K562 (cell line): ENCODE measurements at regions not wholly inside any gene's neighbourhood (a gene's known extent, or its start where the extent isn't known, plus 50 kb on each side); places are given as distances from the start of the nearest gene placed in this dataset.

Experiments used
- ATAC-seq: fragments of 200-7000 bp; cut with Tn5 transposase; 3 replicates; pipeline ENCODE4 v1.9.1; 2020; ENCODE audit warnings: moderate library complexity
- BruUV-seq: library from RNA; stranded (reverse); fragments of 400-500 nt; replicated peaks from 2 replicates; lab custom pipeline; 2021; lab: Mats Ljungman, UMichigan
- CTCF ChIA-PET: fragments of 300-600 bp; formaldehyde crosslinking; extraction: SDS; loops from one replicate; lab custom pipeline; 2021; ENCODE audit warnings: low intra/inter-chr PET ratio; lab: Yijun Ruan, JAX
- POLR2A ChIA-PET: fragments of 300-600, 350-650 bp; sonication (Branson Sonifier 250); formaldehyde crosslinking; extraction: SDS; loops from one replicate; lab custom pipeline; 2021; ENCODE audit warnings: antibody characterized with exemption, inconsistent platforms; lab: Yijun Ruan, JAX
- DNase-seq, 4 experiments: peaks; one replicate each; pipeline versions ENCODE4 v3.0.0 to v3.0.0-alpha.2; 2011 to 2018; ENCODE audit warnings: low spot score in 3 of 4, mixed read lengths in 3 of 4; ENCODE audit errors: extremely low read depth in 1 of 4
- FAIRE-seq: peaks from 2 replicates; lab custom pipeline; 2011; peaks lifted over from hg19 to GRCh38; lab: Jason Lieb, UNC
- H2AFZ ChIP-seq: 2 replicates; pipeline ENCODE4 v1.6.0; 2011; ENCODE audit warnings: low read depth, low read length, control low read depth, inconsistent platforms
- H3K27ac ChIP-seq: fragments of 200-600 bp; 3 replicates; pipeline ENCODE4 v1.8.0; 2011; ENCODE audit warnings: low read depth, mild to moderate bottlenecking, control low read depth, inconsistent platforms, low read length, moderate library complexity, mixed read lengths; ENCODE audit errors: extremely low read depth
- H3K27me3 ChIP-seq, 2 experiments: fragments of 300-600 bp in 1 of 2; 2 replicates in 1 of 2; 3 replicates in 1 of 2; pipeline versions ENCODE4 v1.6.0 to v1.8.0; 2011; ENCODE audit warnings: inconsistent platforms in 2 of 2, low read length in 2 of 2, mild to moderate bottlenecking in 1 of 2, mixed read lengths in 1 of 2, moderate library complexity in 1 of 2; ENCODE audit not compliant: control insufficient read depth in 2 of 2, insufficient read depth in 2 of 2
- H3K36me3 ChIP-seq: fragments of 300-600 bp; 3 replicates; pipeline ENCODE4 v1.8.0; 2011; ENCODE audit warnings: mild to moderate bottlenecking, low read length, inconsistent platforms; ENCODE audit not compliant: control insufficient read depth, insufficient read depth
- H3K4me1 ChIP-seq, 2 experiments: fragments of 200-600 bp in 1 of 2; replicated peaks in 1 of 2; 2 replicates in 1 of 2; 3 replicates in 1 of 2; pipeline versions ENCODE4 v1.5.1 to v1.8.0; 2011; ENCODE audit warnings: inconsistent platforms in 2 of 2, low read length in 2 of 2, mild to moderate bottlenecking in 1 of 2, mixed read lengths in 1 of 2, moderate library complexity in 1 of 2; ENCODE audit not compliant: control insufficient read depth in 2 of 2, insufficient read depth in 2 of 2
- H3K4me2 ChIP-seq: 2 replicates; pipeline ENCODE4 v1.6.1; 2011; ENCODE audit warnings: low read length, control low read depth, inconsistent platforms, mixed read lengths; ENCODE audit not compliant: insufficient read depth
- H3K4me3 ChIP-seq: fragments of 200-600 bp; sonication (generic), shearing (Covaris generic); 2 replicates; pipeline ENCODE4 v1.5.1; 2016; ENCODE audit warnings: control low read depth, inconsistent platforms
- H3K79me2 ChIP-seq: fragments of 200-600 bp; 3 replicates; pipeline ENCODE4 v1.8.0; 2011; ENCODE audit warnings: low read length, inconsistent platforms; ENCODE audit not compliant: control insufficient read depth, insufficient read depth
- H3K9ac ChIP-seq, 2 experiments: 2 replicates each; pipeline versions ENCODE4 v1.6.0 to v1.6.1; 2011; ENCODE audit warnings: low read depth in 2 of 2, low read length in 2 of 2, control low read depth in 1 of 2, inconsistent platforms in 1 of 2, mild to moderate bottlenecking in 1 of 2, mixed read lengths in 1 of 2; ENCODE audit not compliant: insufficient read depth in 1 of 2
- H3K9me1 ChIP-seq: one replicate; pipeline ENCODE4 v1.6.0; 2011; ENCODE audit warnings: inconsistent platforms, mild to moderate bottlenecking, low read length, moderate library complexity; ENCODE audit not compliant: control insufficient read depth, insufficient read depth
- H3K9me3 ChIP-seq: replicated peaks from 2 replicates; pipeline ENCODE4 v1.5.1; 2011; ENCODE audit warnings: low read depth, low read length, inconsistent platforms; ENCODE audit not compliant: control insufficient read depth, insufficient read depth
- H4K20me1 ChIP-seq: replicated peaks from 2 replicates; pipeline ENCODE4 v1.6.1; 2011; ENCODE audit warnings: low read length, inconsistent platforms, mixed read lengths; ENCODE audit not compliant: control insufficient read depth, insufficient read depth
- EP300 ChIP-seq: IDR thresholded peaks from 2 replicates; pipeline ENCODE4 v1.6.1; 2012; ENCODE audit warnings: low read length, improper control_type of control experiment
- FOXP1 ChIP-seq: sonication (generic); formaldehyde crosslinking; IDR thresholded peaks from 2 replicates; pipeline ENCODE4 v1.8.0; 2022; ENCODE audit warnings: mild to moderate bottlenecking, missing genetic modification reagents
- HDAC3 ChIP-seq: fragments of 450-650 bp; IDR thresholded peaks from 2 replicates; pipeline ENCODE4 v1.6.1; 2018; ENCODE audit warnings: borderline replicate concordance, mild to moderate bottlenecking, moderate library complexity; ENCODE audit not compliant: partially characterized antibody
- JUNB ChIP-seq: fragments of 450-650 bp; formaldehyde crosslinking; conservative IDR thresholded peaks from 2 replicates; pipeline ENCODE4 v1.4.0; 2020; ENCODE audit warnings: mild to moderate bottlenecking
- MCM5 ChIP-seq: fragments of 450-650 bp; IDR thresholded peaks from 2 replicates; pipeline ENCODE4 v1.6.1; 2016; ENCODE audit warnings: low read depth
- NR2C1 ChIP-seq, 2 experiments: fragments of 450-650 bp; IDR thresholded peaks; 2 replicates each; pipeline ENCODE4 v1.6.1; 2017; ENCODE audit warnings: mild to moderate bottlenecking in 2 of 2, antibody characterized with exemption in 1 of 2, inconsistent platforms in 1 of 2, missing compliant biosample characterization in 1 of 2, missing genetic modification characterization in 1 of 2
- NR3C1 ChIP-seq: sonication (generic); formaldehyde crosslinking; IDR thresholded peaks from 2 replicates; pipeline ENCODE4 v1.8.1; 2022; ENCODE audit warnings: missing genetic modification reagents
- PATZ1 ChIP-seq: fragments of 250-450 bp; sonication (Bioruptor Pico); IDR thresholded peaks from 2 replicates; pipeline ENCODE4 v1.5.0; 2020; ENCODE audit warnings: mild to moderate bottlenecking, borderline replicate concordance
- ZBTB17 ChIP-seq: fragments of 450-650 bp; formaldehyde crosslinking; IDR thresholded peaks from 2 replicates; pipeline ENCODE4 v1.4.0; 2020; ENCODE audit warnings: mild to moderate bottlenecking
- ZNF124 ChIP-seq: sonication (generic); formaldehyde crosslinking; IDR thresholded peaks from 2 replicates; pipeline ENCODE4 v1.8.1; 2022; ENCODE audit warnings: missing genetic modification reagents
- WGBS: fragments of 100-300 bp; shearing (Covaris generic); methylation state at CpG from one replicate; pipeline ENCODE4 v1.1.6; 2016; ENCODE audit warnings: low coverage, mixed read lengths; ENCODE audit not compliant: insufficient coverage; ENCODE audit errors: missing lambda C conversion rate; 5-methylcytosine and 5-hydroxymethylcytosine counted together
- in situ Hi-C: fragments of 300-500 bp; cut with MboI; formaldehyde crosslinking; loops from 4 replicates; pipeline ENCODE4 v1.15.0; 2018; ENCODE audit warnings: inconsistent platforms, mixed read lengths
- intact Hi-C: fragments of 100-400 bp; cut with micrococcal nuclease; formaldehyde crosslinking; loops from 2 replicates; pipeline ENCODE4 v1.14.2; 2022

- WGBS: 6% methylated on average over 4 of the region's 4 CpGs
- in situ Hi-C loops (no loop called here), intact Hi-C loops (no loop called here)
- Histone ChIP-seq H3K27me3 (no peaks in the 10 kb centered on the region), H3K4me2 (no peak overlapping the region), H3K9me3 (no peaks in the 10 kb centered on the region), H3K79me2 (no peaks in the 10 kb centered on the region), H3K36me3 (no peaks in the 10 kb centered on the region), H3K27ac (no peak overlapping the region), H4K20me1 (no peaks in the 10 kb centered on the region), H2AFZ (no peak overlapping the region), H3K4me1 (no peaks in the 10 kb centered on the region), H3K9me1 (no peaks in the 10 kb centered on the region), H3K9ac (no peak overlapping the region), H3K4me3 (no peak overlapping the region)
- no TSS peak for BruUV-seq
- ChIA-PET CTCF (no interaction called here), POLR2A (interaction anchor here (1.5 kb wide), 1 partner anchor 10 kb away, joined by 3 read pairs; no protein-coding TSS in a partner anchor)
- FAIRE-seq: no peak
- DNase-seq: no peak
- no peak for ATAC-seq
- TF ChIP-seq NR3C1 (CRISPR knock-in tag): no peak
- TF ChIP-seq FOXP1 (CRISPR knock-in tag): no peak
- TF ChIP-seq MCM5: no peak
- TF ChIP-seq JUNB (CRISPR knock-in tag): no peak
- no peak for TF ChIP-seq PATZ1 (CRISPR knock-in tag)
- TF ChIP-seq NR2C1 (IDR thresholded peaks at IDR 0.05): no peak
- no peak for TF ChIP-seq NR2C1 (tag; IDR thresholded peaks at IDR 0.05)
- no peak for TF ChIP-seq ZNF124
- TF ChIP-seq HDAC3: no peak
- TF ChIP-seq EP300: no peak
- no peak for TF ChIP-seq ZBTB17 (CRISPR knock-in tag)
These were observed 284.9 kb downstream of the CEMIP2 start for GRCh38 chr9:71483436-71483835.
